SK-MEL-5 (cell line): ENCODE measurements at regions not wholly inside any gene's neighbourhood (a gene's known extent, or its start where the extent isn't known, plus 50 kb on each side); places are given as distances from the start of the nearest gene placed in this dataset.

Experiments used
- DNase-seq: peaks from one replicate; pipeline ENCODE4 v3.0.0-alpha.2; 2016; ENCODE audit warnings: low read depth, low spot score
- in situ Hi-C: cut with HindIII; loops from 2 replicates; pipeline ENCODE4 v1.10.0; 2016; ENCODE audit warnings: low sequenced_read_pairs, high pct_unique_total_duplicates, low pct_unique_long_range_greater_than_20kb

- in situ Hi-C loops = no loop called here
- no peak for DNase-seq
These were observed 368.1 kb downstream of the DUSP10 start for GRCh38 chr1:221373795-221374194.

DNA sequence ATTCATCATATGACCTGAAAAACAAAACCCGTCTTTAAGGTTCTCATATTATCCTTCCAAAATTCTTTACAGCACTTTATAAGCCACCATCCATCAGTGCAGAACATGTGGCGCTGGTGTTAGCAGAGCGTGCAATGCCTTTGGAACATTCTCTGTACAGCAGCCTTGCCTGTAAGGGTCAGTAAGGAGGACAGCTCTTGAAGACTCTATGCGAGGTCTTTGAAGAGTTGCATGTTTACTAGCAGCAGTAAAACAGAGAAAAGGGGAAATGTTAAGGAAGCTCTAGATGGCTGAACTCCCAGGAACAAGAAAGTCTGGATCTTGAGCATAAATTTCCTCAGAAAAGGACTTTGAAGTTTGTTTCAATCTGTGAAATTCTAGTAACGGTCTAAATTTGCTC is 365.6 kb downstream of the DUSP10 start:
- in situ Hi-C loops = no loop called here
- DNase-seq = no peak

- no peak for DNase-seq
- in situ Hi-C loops = no loop called here
These were observed 359.8 kb downstream of the DUSP10 start for GRCh38 chr1:221381910-221382623.

DNA sequence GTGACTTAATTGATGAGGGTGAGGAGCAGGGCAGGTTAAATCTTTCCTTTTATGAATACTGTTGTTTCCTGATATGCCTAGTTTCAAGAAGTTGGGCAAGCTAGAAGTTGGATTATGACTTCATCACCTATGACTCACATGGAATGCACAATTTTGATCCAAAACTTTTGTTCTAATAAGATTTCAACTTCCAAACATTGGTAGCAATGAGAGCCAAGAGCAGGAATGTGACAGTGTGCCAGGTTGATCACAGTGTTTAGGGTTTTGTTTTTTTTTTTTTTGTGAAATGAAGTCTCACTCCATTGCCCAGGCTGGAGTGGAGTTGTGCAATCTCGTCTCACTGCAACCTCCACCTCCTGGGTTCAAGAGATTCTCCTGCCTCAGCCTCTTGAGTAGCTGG is 349.4 kb downstream of the DUSP10 start:
- in situ Hi-C loops = no loop called here
- no peak for DNase-seq

DNA sequence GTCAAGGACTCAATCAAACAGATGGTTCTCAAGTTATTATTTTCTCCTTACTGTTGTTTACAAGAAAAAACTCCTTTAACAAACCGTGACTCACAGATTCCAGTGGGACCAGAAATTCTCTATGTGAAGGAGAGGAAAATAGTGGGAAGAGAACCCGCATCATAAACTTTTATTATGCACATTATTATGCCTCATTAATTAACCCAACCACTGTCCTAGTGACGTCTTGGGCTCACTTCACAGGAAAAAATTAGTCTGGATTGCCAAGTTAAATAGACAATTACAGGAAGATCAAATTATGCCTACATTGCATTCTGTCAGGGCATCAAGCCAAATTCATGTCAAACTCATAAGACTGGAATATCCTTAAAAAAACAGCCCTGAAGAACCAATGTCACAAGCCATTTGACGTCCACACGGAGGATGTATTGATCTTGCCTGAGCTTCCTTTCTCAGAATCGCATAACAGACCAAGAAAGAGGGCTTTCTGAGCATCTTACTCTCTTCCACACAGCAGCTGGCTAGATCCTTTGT is 347.8 kb downstream of the DUSP10 start:
- in situ Hi-C loops = no loop called here
- DNase-seq = peak; percentile 52

DNA sequence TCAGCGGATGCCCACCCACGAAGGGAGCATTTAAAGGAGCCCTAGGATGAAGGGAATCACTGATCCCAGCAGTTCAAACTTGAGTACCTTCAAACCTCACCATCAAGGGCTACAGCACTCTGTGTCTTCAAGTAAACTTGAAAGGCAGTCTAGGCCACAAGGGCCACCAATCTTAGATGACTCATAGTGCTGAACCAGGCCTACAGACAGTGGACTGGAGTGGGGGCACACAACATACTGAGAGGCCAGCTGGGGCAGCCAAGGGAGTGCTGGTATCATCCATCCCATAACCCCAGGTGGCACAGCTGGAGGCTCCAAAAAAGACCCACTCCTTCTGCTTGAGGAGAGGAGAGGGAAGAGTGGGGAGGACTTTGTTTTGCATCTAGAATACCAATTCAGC is 345.4 kb downstream of the DUSP10 start:
- in situ Hi-C loops = no loop called here
- no peak for DNase-seq

GRCh38 chr1:221397141-221397540 is 344.7 kb downstream of the DUSP10 start:
- no peak for DNase-seq
- in situ Hi-C loops = no loop called here

DNA sequence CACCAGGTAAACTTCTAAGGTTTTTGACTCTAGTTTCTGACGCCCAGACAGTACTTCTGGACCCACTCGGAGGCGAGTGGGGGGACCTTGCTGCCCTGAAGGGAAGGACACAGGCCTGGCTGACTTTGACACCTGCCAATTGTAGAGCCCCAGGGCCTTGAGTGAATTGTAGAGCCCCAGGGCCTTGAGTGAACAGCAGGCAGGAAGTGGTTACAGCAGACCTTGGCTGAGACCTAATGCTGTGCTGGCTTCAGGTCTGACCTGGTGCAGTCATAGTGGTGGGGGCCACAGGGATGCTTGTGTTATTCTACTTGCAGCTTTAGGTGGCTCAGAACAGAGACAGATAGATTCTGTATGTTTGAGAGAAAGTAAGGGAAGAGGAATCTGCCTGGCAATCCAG is 344.3 kb downstream of the DUSP10 start:
- in situ Hi-C loops = no loop called here
- no peak for DNase-seq

DNA sequence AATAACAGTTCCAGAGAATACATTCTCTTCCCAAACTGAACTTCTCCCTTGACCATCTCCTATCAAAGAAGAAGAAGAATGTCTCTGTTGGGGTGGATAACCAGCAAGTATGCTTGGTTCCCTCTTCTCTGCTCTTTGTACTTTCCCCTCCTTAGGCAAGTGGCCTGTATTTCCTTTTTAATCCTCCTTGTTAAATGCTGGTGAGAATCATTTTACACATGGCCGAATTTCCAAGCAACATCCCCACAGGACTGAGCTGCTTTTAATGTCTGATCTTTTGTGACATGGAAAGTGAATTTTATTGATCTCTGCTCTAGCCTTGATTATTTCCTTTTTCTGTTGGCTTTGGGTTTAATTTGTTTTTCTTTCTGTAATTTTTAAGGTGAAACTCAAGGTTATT is 336.7 kb downstream of the DUSP10 start:
- DNase-seq = no peak
- in situ Hi-C loops = no loop called here

GRCh38 chr1:221408117-221408803 is 333.6 kb downstream of the DUSP10 start:
- no peak for DNase-seq
- in situ Hi-C loops = no loop called here

DNA sequence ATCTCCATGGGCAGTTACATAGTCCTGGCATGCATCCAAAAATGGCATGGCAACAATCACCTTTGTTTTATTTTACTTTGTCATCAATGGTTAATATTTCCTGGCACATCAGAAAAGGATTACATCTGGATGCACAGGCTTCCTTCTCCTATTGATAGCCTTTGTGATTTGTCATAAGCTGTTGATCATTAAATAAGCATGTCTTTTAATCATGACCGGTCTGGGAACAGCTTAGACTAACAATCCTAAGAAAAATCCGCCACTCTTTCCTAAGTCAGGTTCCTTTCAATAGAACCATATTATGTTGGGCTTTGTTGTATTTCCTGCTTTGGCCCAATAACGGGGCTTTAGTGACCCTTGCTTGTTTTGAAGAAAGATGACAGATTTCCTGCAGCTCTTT is 330.6 kb downstream of the DUSP10 start:
- no peak for DNase-seq
- in situ Hi-C loops = no loop called here

DNA sequence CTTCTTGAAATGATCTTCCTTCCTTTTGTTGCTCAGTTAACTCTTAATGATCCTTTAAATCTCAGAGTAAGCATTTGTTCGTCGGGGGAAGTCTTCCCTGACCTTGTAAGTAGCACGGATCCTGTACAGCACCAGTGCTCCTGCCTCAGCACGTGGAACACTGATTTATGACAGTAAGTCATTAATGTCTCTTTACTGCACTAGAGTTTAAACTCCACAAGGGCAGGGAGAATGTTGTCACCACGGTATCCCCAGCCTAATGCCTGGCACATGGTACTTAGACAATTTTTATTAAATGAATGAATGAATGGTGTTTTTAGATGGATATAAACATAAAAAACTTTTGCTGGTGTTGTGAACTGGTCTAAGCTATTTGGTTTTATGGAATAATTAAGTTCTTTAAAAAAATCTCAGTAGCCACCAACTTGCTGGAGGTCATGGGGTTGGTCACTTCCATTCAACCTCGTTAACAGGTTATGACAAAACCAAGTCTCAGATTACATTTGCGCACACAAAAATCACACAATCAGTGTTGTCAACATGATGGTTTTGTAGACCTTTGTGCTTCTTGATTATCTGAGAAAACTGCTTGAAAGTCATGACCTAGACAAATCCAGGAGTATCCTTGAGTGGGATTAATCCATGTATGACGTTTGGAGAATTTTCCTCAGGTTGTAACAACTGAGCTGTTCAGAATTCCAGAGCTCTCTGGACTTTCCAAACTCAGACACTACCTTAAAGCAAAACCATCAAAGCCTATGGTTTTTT is 326.9 kb downstream of the DUSP10 start:
- in situ Hi-C loops = no loop called here
- DNase-seq = no peak

GRCh38 chr1:221415651-221416050 is 326.2 kb downstream of the DUSP10 start:
- DNase-seq = no peak
- in situ Hi-C loops = no loop called here

DNA sequence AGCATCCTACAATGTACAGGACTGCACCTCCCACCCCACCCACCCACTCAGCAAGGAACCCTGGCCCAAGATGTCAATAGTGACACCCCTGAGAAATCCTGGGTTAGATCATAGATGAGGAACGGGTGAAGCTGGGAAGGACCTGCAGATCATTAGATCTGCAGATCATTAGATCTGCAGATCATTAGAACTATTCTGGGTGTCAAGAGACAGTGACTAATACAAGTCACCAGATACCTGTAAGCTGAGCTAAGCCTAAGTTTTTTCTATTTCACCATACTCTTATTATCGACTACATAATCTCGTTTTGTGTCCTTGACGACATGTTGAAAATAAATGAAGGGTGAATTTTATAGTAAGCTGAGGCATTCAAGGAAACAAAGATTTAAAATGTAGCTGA is 325.7 kb downstream of the DUSP10 start:
- DNase-seq = no peak
- in situ Hi-C loops = no loop called here

DNA sequence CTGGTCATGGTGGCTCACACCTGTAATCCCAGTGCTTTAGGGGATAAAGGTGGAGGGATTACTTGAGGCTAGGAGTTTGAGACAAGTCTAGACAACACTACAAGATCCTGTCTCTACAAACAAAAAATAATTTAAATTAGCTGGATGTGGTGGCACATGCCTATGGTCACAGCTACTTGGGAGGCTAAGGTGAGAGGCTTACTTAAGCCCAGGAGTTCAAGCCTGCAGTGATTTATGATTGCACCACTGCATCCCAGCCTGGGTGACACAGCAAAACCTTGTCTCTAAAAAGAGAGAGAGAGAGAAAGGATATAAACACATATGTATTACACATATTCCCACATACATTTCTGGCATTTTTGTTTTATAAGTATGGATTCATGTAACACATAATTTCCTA is 325.2 kb downstream of the DUSP10 start:
- in situ Hi-C loops = no loop called here
- no peak for DNase-seq

DNA sequence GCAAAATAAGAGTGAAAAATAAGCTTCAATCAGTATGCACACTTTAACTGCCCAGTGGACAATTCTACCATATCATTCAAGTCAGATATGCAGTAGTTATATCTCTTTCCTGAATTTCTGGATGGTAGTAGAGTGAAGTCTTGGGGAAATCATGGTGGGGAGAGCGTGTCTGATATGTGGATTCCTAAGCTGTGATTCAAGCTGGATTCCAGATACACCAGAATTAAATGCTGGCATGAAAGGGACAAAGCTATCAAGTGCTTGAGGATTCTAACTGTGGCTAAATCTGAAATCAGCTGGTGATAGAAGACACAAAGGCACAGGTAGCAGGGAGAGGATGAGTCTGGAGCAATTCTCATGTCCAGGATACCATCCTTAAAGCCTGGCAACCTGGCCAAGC is 323.5 kb downstream of the DUSP10 start:
- in situ Hi-C loops = no loop called here
- no peak for DNase-seq

GRCh38 chr1:221419513-221420095 is 322.3 kb downstream of the DUSP10 start:
- no peak for DNase-seq
- in situ Hi-C loops = no loop called here

DNA sequence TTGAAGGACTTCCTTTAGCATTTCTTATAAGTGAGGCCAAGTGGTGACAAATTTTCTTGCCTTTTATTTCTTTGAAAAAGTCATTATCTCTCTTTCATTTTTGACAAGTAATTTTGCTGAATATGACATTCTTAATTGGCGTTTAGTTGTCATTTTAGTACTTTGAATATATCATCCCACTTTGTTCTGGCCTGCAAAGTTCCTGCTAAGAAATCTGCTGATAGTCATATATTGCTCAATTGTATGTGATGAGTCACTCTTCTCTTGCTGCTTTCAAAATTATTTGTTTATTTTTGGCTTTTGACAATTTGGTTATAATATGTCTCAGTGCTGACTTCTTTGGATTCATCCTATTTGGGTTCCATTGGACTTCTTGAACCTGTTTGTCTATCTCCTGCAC is 312.6 kb downstream of the DUSP10 start:
- DNase-seq = no peak
- in situ Hi-C loops = no loop called here
